ENCODE measurements at regions not wholly inside any gene's neighbourhood (a gene's known extent, or its start where the extent isn't known, plus 50 kb on each side); places are given as distances from the start of the nearest gene placed in this dataset.
"Not testable (repeated sequence)": the region's sequence is repeated elsewhere in the genome, so short reads cannot be mapped to it uniquely, and the experiment has no call there.

- no peaks in the 10 kb centered on the region for H3K9me3 ChIP-seq (ENCODE audit: control insufficient read depth, insufficient read depth, low read depth, low read length)
- no peak overlapping the region for H3K27ac ChIP-seq (ENCODE audit: extremely low read depth, low read depth, low read length)
- ChIA-PET POLR2A (no interaction called here), CTCF (interaction anchor here (0.6 kb wide), 1 partner anchor 518 kb away, joined by 3 read pairs; no protein-coding TSS in a partner anchor)
- peak; percentile 88 for TF ChIP-seq ZNF677 (tag by site-specific recombination; IDR thresholded peaks at IDR 0.05)
- no peak for TF ChIP-seq SP7 (tag by site-specific recombination; IDR thresholded peaks at IDR 0.05)
- H3K36me3 ChIP-seq (ENCODE audit: control insufficient read depth in 2 of 2, insufficient read depth in 1 of 2, low read length in 2 of 2), result no peaks in the 10 kb centered on the region
- no peak overlapping the region for H3K4me3 ChIP-seq (ENCODE audit: low read depth, low read length)
- H3K4me1 ChIP-seq (ENCODE audit: control insufficient read depth, insufficient read depth, low read length), result no peaks in the 10 kb centered on the region
Measured at GRCh38 chr6:14781772-14782525, 463.9 kb upstream of the JARID2 start.

GRCh38 chr6:14782921-14783464, 462.9 kb upstream of the JARID2 start:
- POLR2A ChIA-PET; H3K4me3 ChIP-seq (ENCODE audit: low read depth, low read length); CTCF ChIA-PET; H3K9me3 ChIP-seq (ENCODE audit: control insufficient read depth, insufficient read depth, low read depth, low read length); H3K27ac ChIP-seq (ENCODE audit: extremely low read depth, low read depth, low read length); H3K4me1 ChIP-seq (ENCODE audit: control insufficient read depth, insufficient read depth, low read length); H3K36me3 ChIP-seq (ENCODE audit: control insufficient read depth in 2 of 2, insufficient read depth in 1 of 2, low read length in 2 of 2): not testable (repeated sequence)

GRCh38 chr6:14783594-14783993, 462.3 kb upstream of the JARID2 start:
- H3K4me1 ChIP-seq (ENCODE audit: control insufficient read depth, insufficient read depth, low read length), result no peaks in the 10 kb centered on the region
- H3K4me3 ChIP-seq (ENCODE audit: low read depth, low read length), result no peak overlapping the region
- ChIA-PET CTCF (no interaction called here), POLR2A (no interaction called here)
- no peak overlapping the region for H3K27ac ChIP-seq (ENCODE audit: extremely low read depth, low read depth, low read length)
- TF ChIP-seq ZIC2 (tag by site-specific recombination; IDR thresholded peaks at IDR 0.05) (no peak), GLIS1 (tag by site-specific recombination; IDR thresholded peaks at IDR 0.05) (no peak), ZNF518A (tag by site-specific recombination; conservative IDR thresholded peaks at IDR 0.05; ENCODE audit: low read depth) (no peak)
- H3K36me3 ChIP-seq (ENCODE audit: control insufficient read depth in 2 of 2, insufficient read depth in 1 of 2, low read length in 2 of 2), result no peaks in the 10 kb centered on the region
- no peaks in the 10 kb centered on the region for H3K9me3 ChIP-seq (ENCODE audit: control insufficient read depth, insufficient read depth, low read depth, low read length)

GRCh38 chr6:14784596-14785492, 461.0 kb upstream of the JARID2 start:
- ChIA-PET CTCF (interaction anchor here (0.6 kb wide), 1 partner anchor 44 kb away, joined by 3 read pairs; no protein-coding TSS in a partner anchor), POLR2A (no interaction called here)
- H3K36me3 ChIP-seq (ENCODE audit: control insufficient read depth in 2 of 2, insufficient read depth in 1 of 2, low read length in 2 of 2), result no peaks in the 10 kb centered on the region
- H3K27ac ChIP-seq (ENCODE audit: extremely low read depth, low read depth, low read length), result no peak overlapping the region
- no peak overlapping the region for H3K4me3 ChIP-seq (ENCODE audit: low read depth, low read length)
- no peaks in the 10 kb centered on the region for H3K4me1 ChIP-seq (ENCODE audit: control insufficient read depth, insufficient read depth, low read length)
- no peaks in the 10 kb centered on the region for H3K9me3 ChIP-seq (ENCODE audit: control insufficient read depth, insufficient read depth, low read depth, low read length)
- no peak for TF ChIP-seq KLF16 (tag by site-specific recombination; IDR thresholded peaks at IDR 0.05)
- no peak for TF ChIP-seq ZNF148 (tag by site-specific recombination; IDR thresholded peaks at IDR 0.05; ENCODE audit: borderline replicate concordance)
- no peak for TF ChIP-seq ZNF423 (tag by site-specific recombination; IDR thresholded peaks at IDR 0.05)
- TF ChIP-seq KLF9 (tag by site-specific recombination; IDR thresholded peaks at IDR 0.05; ENCODE audit: low read depth), result no peak
- no peak for TF ChIP-seq MEIS1 (CRISPR knock-in tag; IDR thresholded peaks at IDR 0.05; ENCODE audit: borderline replicate concordance)
- TF ChIP-seq ZNF211 (tag by site-specific recombination; IDR thresholded peaks at IDR 0.05; ENCODE audit: low read depth), result no peak
- no peak for TF ChIP-seq ZNF677 (tag by site-specific recombination; IDR thresholded peaks at IDR 0.05)
- no peak for TF ChIP-seq ZNF639 (tag by site-specific recombination; IDR thresholded peaks at IDR 0.05)
- no peak for TF ChIP-seq ZBTB48 (tag by site-specific recombination; IDR thresholded peaks at IDR 0.05)
- no peak for TF ChIP-seq ZSCAN30 (tag by site-specific recombination; IDR thresholded peaks at IDR 0.05)
